WERI-Rb-1 (cell line): ENCODE measurements at regions not wholly inside any gene's neighbourhood (a gene's known extent, or its start where the extent isn't known, plus 50 kb on each side); places are given as distances from the start of the nearest gene placed in this dataset.

ENCODE experiments used
- DNase-seq: peaks from one replicate; pipeline ENCODE4 v3.0.0-alpha.2; 2020
- H3K27ac ChIP-seq: fragments of 250-450 bp; sonication (Bioruptor Pico); 2 replicates; pipeline ENCODE4 v1.5.1; 2020; ENCODE audit warnings: mild to moderate bottlenecking, moderate library complexity
- H3K27me3 ChIP-seq: fragments of 250-450 bp; sonication (Bioruptor Pico); 2 replicates; pipeline ENCODE4 v1.5.1; 2021; ENCODE audit warnings: mild to moderate bottlenecking, low read depth, moderate library complexity; ENCODE audit not compliant: insufficient read depth, severe bottlenecking
- H3K36me3 ChIP-seq: fragments of 250-450 bp; sonication (Bioruptor Pico); 2 replicates; pipeline ENCODE4 v1.5.1; 2020; ENCODE audit warnings: mild to moderate bottlenecking, moderate library complexity
- H3K4me3 ChIP-seq: 2 replicates; pipeline ENCODE4 v1.5.1; 2011; ENCODE audit warnings: low read depth, mild to moderate bottlenecking, control low read depth, low read length
- H3K9me3 ChIP-seq: fragments of 250-450 bp; sonication (Bioruptor Pico); 2 replicates; pipeline ENCODE4 v1.5.1; 2021; ENCODE audit warnings: mild to moderate bottlenecking, moderate library complexity; ENCODE audit not compliant: severe bottlenecking
- CTCF ChIP-seq: IDR thresholded peaks from 2 replicates; pipeline ENCODE4 v1.5.1; 2011; ENCODE audit warnings: low read depth, mild to moderate bottlenecking, control low read depth, inconsistent platforms, low read length

- H3K27ac ChIP-seq, result no peak overlapping the region
- no peak for TF ChIP-seq CTCF
Measured at GRCh38 chr2:22283436-22283835, 1101.5 kb upstream of the KLHL29 start.

GRCh38 chr2:22290302-22290701, 1094.7 kb upstream of the KLHL29 start:
- Histone ChIP-seq H3K4me3 (no peak overlapping the region), H3K9me3 (no peaks in the 10 kb centered on the region), H3K27ac (no peak overlapping the region), H3K36me3 (no peaks in the 10 kb centered on the region), H3K27me3 (no peaks in the 10 kb centered on the region)
- DNase-seq, result no peak
- TF ChIP-seq CTCF, result no peak

More at GRCh38 chr2:22283436-22283835, 1101.5 kb upstream of the KLHL29 start:
- Histone ChIP-seq H3K36me3 (no peaks in the 10 kb centered on the region), H3K4me3 (no peak overlapping the region), H3K27me3 (no peaks in the 10 kb centered on the region), H3K9me3 (no peaks in the 10 kb centered on the region)
- DNase-seq, result no peak

GRCh38 chr2:22290909-22291473, 1094.0 kb upstream of the KLHL29 start:
- no peak for TF ChIP-seq CTCF
- Histone ChIP-seq H3K27me3 (no peaks in the 10 kb centered on the region), H3K9me3 (no peaks in the 10 kb centered on the region), H3K36me3 (no peaks in the 10 kb centered on the region), H3K4me3 (no peak overlapping the region), H3K27ac (no peak overlapping the region)
- DNase-seq, result no peak

- Histone ChIP-seq H3K9me3 (peaks cover 6% of the 10 kb centered on the region), H3K4me3 (no peak overlapping the region), H3K36me3 (no peaks in the 10 kb centered on the region), H3K27ac (no peak overlapping the region), H3K27me3 (no peaks in the 10 kb centered on the region)
- TF ChIP-seq CTCF, result no peak
- no peak for DNase-seq
Measured at GRCh38 chr2:22301228-22301627, 1083.8 kb upstream of the KLHL29 start.

GRCh38 chr2:22326250-22326649, 1058.7 kb upstream of the KLHL29 start:
- TF ChIP-seq CTCF, result no peak
- Histone ChIP-seq H3K27me3 (no peaks in the 10 kb centered on the region), H3K4me3 (no peak overlapping the region), H3K27ac (no peak overlapping the region), H3K9me3 (no peaks in the 10 kb centered on the region), H3K36me3 (no peaks in the 10 kb centered on the region)
- no peak for DNase-seq
